Neural cell (in vitro differentiated cells): ENCODE measurements at regions not wholly inside any gene's neighbourhood (a gene's known extent, or its start where the extent isn't known, plus 50 kb on each side); places are given as distances from the start of the nearest gene placed in this dataset.

Experiments used
- H2AFZ ChIP-seq: fragments of 200-600, 300-800 bp; sonication (generic), shearing (Covaris generic); 2 replicates; pipeline ENCODE4 v1.6.0; 2014; ENCODE audit warnings: low read depth, mild to moderate bottlenecking, antibody characterized with exemption, low read length, moderate library complexity
- H3F3A ChIP-seq: fragments of 200-600 bp; shearing (Covaris generic); 2 replicates; pipeline ENCODE4 v1.6.1; 2016; ENCODE audit warnings: mild to moderate bottlenecking, moderate library complexity, mixed read lengths, antibody characterized with exemption, low read length; ENCODE audit not compliant: insufficient read depth, poor library complexity, severe bottlenecking
- H3K27ac ChIP-seq: fragments of 200-600, 300-800 bp; sonication (generic), shearing (Covaris generic); 2 replicates; pipeline ENCODE4 v1.5.1; 2014; ENCODE audit warnings: mild to moderate bottlenecking, low read length, moderate library complexity
- H3K27me3 ChIP-seq: fragments of 300-800, 200-600 bp; sonication (generic), shearing (Covaris generic); 2 replicates; pipeline ENCODE4 v1.6.0; 2014; ENCODE audit warnings: mild to moderate bottlenecking, low read depth, low read length, moderate library complexity; ENCODE audit not compliant: insufficient read depth
- H3K36me3 ChIP-seq: fragments of 300-800, 200-600 bp; sonication (generic), shearing (Covaris generic); 2 replicates; pipeline ENCODE4 v1.5.1; 2014; ENCODE audit warnings: mild to moderate bottlenecking, antibody characterized with exemption, low read length, moderate library complexity; ENCODE audit not compliant: insufficient read depth
- H3K4me2 ChIP-seq: fragments of 300-800, 200-600 bp; sonication (generic), shearing (Covaris generic); 2 replicates; pipeline ENCODE4 v1.6.0; 2014; ENCODE audit warnings: mild to moderate bottlenecking, low read length
- H3K4me3 ChIP-seq: fragments of 300-800, 200-600 bp; sonication (generic), shearing (Covaris generic); 2 replicates; pipeline ENCODE4 v1.5.1; 2014; ENCODE audit warnings: mild to moderate bottlenecking, low read length, moderate library complexity
- H3K79me2 ChIP-seq: fragments of 200-600 bp; shearing (Covaris generic); replicated peaks from 2 replicates; pipeline ENCODE4 v1.6.0; 2014; ENCODE audit warnings: mild to moderate bottlenecking, low read length, moderate library complexity; ENCODE audit not compliant: insufficient read depth
- H3K9ac ChIP-seq: fragments of 300-800, 200-600 bp; sonication (generic), shearing (Covaris generic); 2 replicates; pipeline ENCODE4 v1.6.1; 2016; ENCODE audit warnings: mild to moderate bottlenecking, low read length, mixed read lengths
- H3K9me2 ChIP-seq: fragments of 200-600 bp; shearing (Covaris generic); 2 replicates; pipeline ENCODE4 v1.6.1; 2016; ENCODE audit warnings: mild to moderate bottlenecking, low read length, mixed read lengths; ENCODE audit not compliant: insufficient read depth
- H3K9me3 ChIP-seq: fragments of 200-600, 300-800 bp; sonication (generic), shearing (Covaris generic); 2 replicates; pipeline ENCODE4 v1.6.1; 2016; ENCODE audit warnings: mild to moderate bottlenecking, mixed run types, low read length, moderate library complexity, mixed read lengths
- H4K20me1 ChIP-seq: fragments of 200-600 bp; shearing (Covaris generic); 2 replicates; pipeline ENCODE4 v1.6.1; 2016; ENCODE audit warnings: mild to moderate bottlenecking, mixed run types; ENCODE audit not compliant: insufficient read depth
- CTCF ChIP-seq: fragments of 450-650 bp; IDR thresholded peaks from 2 replicates; pipeline ENCODE4 v1.5.1; 2014; ENCODE audit warnings: antibody characterized with exemption, mild to moderate bottlenecking, moderate library complexity; ENCODE audit not compliant: poor library complexity, severe bottlenecking
- EP300 ChIP-seq: fragments of 450-650 bp; conservative IDR thresholded peaks from 2 replicates; pipeline ENCODE4 v1.6.1; 2014; ENCODE audit warnings: antibody characterized with exemption, mild to moderate bottlenecking, moderate library complexity; ENCODE audit not compliant: poor library complexity, severe bottlenecking
- EZH2 ChIP-seq: fragments of 200-600, 300-800 bp; shearing (Covaris generic), sonication (generic); IDR thresholded peaks from 2 replicates; pipeline ENCODE4 v1.6.1; 2014; ENCODE audit warnings: antibody characterized with exemption, low read length, borderline replicate concordance, mild to moderate bottlenecking; ENCODE audit not compliant: insufficient read depth, poor library complexity, severe bottlenecking
- MXI1 ChIP-seq: fragments of 450-650 bp; conservative IDR thresholded peaks from 2 replicates; pipeline ENCODE4 v1.6.1; 2014; ENCODE audit warnings: antibody characterized with exemption, mild to moderate bottlenecking; ENCODE audit not compliant: poor library complexity, severe bottlenecking
- POLR2AphosphoS5 ChIP-seq: IDR thresholded peaks from 2 replicates; pipeline ENCODE4 v1.6.1; 2012
- RAD21 ChIP-seq: fragments of 450-650 bp; conservative IDR thresholded peaks from 2 replicates; pipeline ENCODE4 v1.6.1; 2014; ENCODE audit warnings: antibody characterized with exemption, mild to moderate bottlenecking, moderate library complexity
- REST ChIP-seq: IDR thresholded peaks from 2 replicates; pipeline ENCODE4 v1.6.1; 2012; ENCODE audit warnings: borderline replicate concordance
- SMC3 ChIP-seq: fragments of 450-650 bp; conservative IDR thresholded peaks from 2 replicates; pipeline ENCODE4 v1.6.1; 2014; ENCODE audit warnings: antibody characterized with exemption, mild to moderate bottlenecking, moderate library complexity; ENCODE audit not compliant: poor library complexity
- TAF1 ChIP-seq: IDR thresholded peaks from 2 replicates; pipeline ENCODE4 v1.6.1; 2012; ENCODE audit warnings: low read depth

GRCh38 chr5:119792161-119792799 lies 162.9 kb downstream of the FAM170A start:
- no peak overlapping the region for H2AFZ ChIP-seq
- TF ChIP-seq EZH2: no peak
- TF ChIP-seq EP300: no peak
- no peak overlapping the region for H3K4me2 ChIP-seq
- no peaks in the 10 kb centered on the region for H3K36me3 ChIP-seq
- no peaks in the 10 kb centered on the region for H3K9me3 ChIP-seq
- H3K9ac ChIP-seq: no peak overlapping the region
- no peak overlapping the region for H3K4me3 ChIP-seq
- no peaks in the 10 kb centered on the region for H3K79me2 ChIP-seq
- no peaks in the 10 kb centered on the region for H3K9me2 ChIP-seq
- no peak overlapping the region for H3K27ac ChIP-seq
- H3K27me3 ChIP-seq: no peaks in the 10 kb centered on the region
- H3F3A ChIP-seq: no peaks in the 10 kb centered on the region
- no peaks in the 10 kb centered on the region for H4K20me1 ChIP-seq

GRCh38 chr5:119795768-119796167 lies 166.4 kb downstream of the FAM170A start:
- no peaks in the 10 kb centered on the region for H4K20me1 ChIP-seq
- no peak overlapping the region for H3K4me3 ChIP-seq
- no peak for TF ChIP-seq EP300
- TF ChIP-seq SMC3: no peak
- no peak for TF ChIP-seq RAD21
- no peak for TF ChIP-seq MXI1
- no peak for TF ChIP-seq TAF1
- TF ChIP-seq CTCF: no peak
- TF ChIP-seq POLR2AphosphoS5: no peak
- no peak for TF ChIP-seq REST
- no peak for TF ChIP-seq EZH2
- H3K79me2 ChIP-seq: no peaks in the 10 kb centered on the region
- no peaks in the 10 kb centered on the region for H3K36me3 ChIP-seq
- no peak overlapping the region for H3K9ac ChIP-seq
- no peaks in the 10 kb centered on the region for H3K9me3 ChIP-seq
- no peaks in the 10 kb centered on the region for H3K9me2 ChIP-seq
- no peak overlapping the region for H3K27ac ChIP-seq
- no peaks in the 10 kb centered on the region for H3F3A ChIP-seq
- no peak overlapping the region for H3K4me2 ChIP-seq
- no peaks in the 10 kb centered on the region for H3K27me3 ChIP-seq
- no peak overlapping the region for H2AFZ ChIP-seq

- H3K9me2 ChIP-seq: no peaks in the 10 kb centered on the region
- no peak overlapping the region for H3K27ac ChIP-seq
- H3K9ac ChIP-seq: no peak overlapping the region
- H3K79me2 ChIP-seq: no peaks in the 10 kb centered on the region
- H2AFZ ChIP-seq: no peak overlapping the region
- H4K20me1 ChIP-seq: no peaks in the 10 kb centered on the region
- H3K4me3 ChIP-seq: no peak overlapping the region
- H3K4me2 ChIP-seq: no peak overlapping the region
- no peaks in the 10 kb centered on the region for H3K9me3 ChIP-seq
- H3K36me3 ChIP-seq: no peaks in the 10 kb centered on the region
- H3F3A ChIP-seq: no peaks in the 10 kb centered on the region
- H3K27me3 ChIP-seq: no peaks in the 10 kb centered on the region
- TF ChIP-seq EP300 (peak; percentile 60), EZH2 (no peak), SMC3 (no peak), TAF1 (no peak), POLR2AphosphoS5 (peak; percentile 60), CTCF (no peak)
Observed at GRCh38 chr5:119801570-119801969, 172.2 kb downstream of the FAM170A start.
